ENCODE measurements at regions not wholly inside any gene's neighbourhood (a gene's known extent, or its start where the extent isn't known, plus 50 kb on each side); places are given as distances from the start of the nearest gene placed in this dataset.

- no peaks in the 10 kb centered on the region for H4K20me1 ChIP-seq (ENCODE audit: insufficient read depth, low read length)
- no peak overlapping the region for H3K4me3 ChIP-seq (ENCODE audit: insufficient read depth, low read length)
- no peaks in the 10 kb centered on the region for H3K79me2 ChIP-seq (ENCODE audit: insufficient read depth, low read length)
- no peaks in the 10 kb centered on the region for H3K27me3 ChIP-seq (ENCODE audit: insufficient read depth, low read length)
- H2AFZ ChIP-seq (ENCODE audit: low read length): peak overlapping the region; percentile 69
- H3K36me3 ChIP-seq (ENCODE audit: insufficient read depth, low read length): no peaks in the 10 kb centered on the region
- no peak for TF ChIP-seq CTCF (IDR thresholded peaks at IDR 0.05; ENCODE audit: extremely low read depth, low read depth, low read length)
- H3K4me1 ChIP-seq (ENCODE audit: insufficient read depth, low read length): peaks cover 24% of the 10 kb centered on the region
- H3K27ac ChIP-seq (ENCODE audit: low read depth, low read length): peak overlapping the region; percentile 56
- no peak overlapping the region for H3K4me2 ChIP-seq (ENCODE audit: insufficient read depth, low read length)
- peak; percentile 57 for DNase-seq (ENCODE audit: insufficient read length, low spot score, missing footprints)
- no peaks in the 10 kb centered on the region for H3K9me3 ChIP-seq (ENCODE audit: low read depth, low read length)
These were observed 169.1 kb downstream of the ZC3H11B start for GRCh38 chr1:219443763-219444162.

GRCh38 chr1:219442611-219443061, 170.3 kb downstream of the ZC3H11B start:
- TF ChIP-seq CTCF (IDR thresholded peaks at IDR 0.05; ENCODE audit: extremely low read depth, low read depth, low read length): no peak
- Histone ChIP-seq H3K27ac (ENCODE audit: low read depth, low read length) (peak overlapping the region; percentile 56), H3K79me2 (ENCODE audit: insufficient read depth, low read length) (no peaks in the 10 kb centered on the region), H3K9me3 (ENCODE audit: low read depth, low read length) (no peaks in the 10 kb centered on the region), H3K4me1 (ENCODE audit: insufficient read depth, low read length) (peaks cover 24% of the 10 kb centered on the region), H3K27me3 (ENCODE audit: insufficient read depth, low read length) (no peaks in the 10 kb centered on the region), H2AFZ (ENCODE audit: low read length) (no peak overlapping the region), H3K4me3 (ENCODE audit: insufficient read depth, low read length) (no peak overlapping the region), H3K4me2 (ENCODE audit: insufficient read depth, low read length) (peak overlapping the region; percentile 39), H4K20me1 (ENCODE audit: insufficient read depth, low read length) (no peaks in the 10 kb centered on the region), H3K36me3 (ENCODE audit: insufficient read depth, low read length) (no peaks in the 10 kb centered on the region)
- peak; percentile 31 for DNase-seq (ENCODE audit: insufficient read length, low spot score, missing footprints)

GRCh38 chr1:219441884-219442283, 171.0 kb downstream of the ZC3H11B start:
- no peaks in the 10 kb centered on the region for H4K20me1 ChIP-seq (ENCODE audit: insufficient read depth, low read length)
- H3K27ac ChIP-seq (ENCODE audit: low read depth, low read length): peak overlapping the region; percentile 56
- H3K36me3 ChIP-seq (ENCODE audit: insufficient read depth, low read length): no peaks in the 10 kb centered on the region
- DNase-seq (ENCODE audit: insufficient read length, low spot score, missing footprints): no peak
- no peak overlapping the region for H3K4me3 ChIP-seq (ENCODE audit: insufficient read depth, low read length)
- no peak for TF ChIP-seq CTCF (IDR thresholded peaks at IDR 0.05; ENCODE audit: extremely low read depth, low read depth, low read length)
- H3K27me3 ChIP-seq (ENCODE audit: insufficient read depth, low read length): no peaks in the 10 kb centered on the region
- H3K4me1 ChIP-seq (ENCODE audit: insufficient read depth, low read length): peaks cover 24% of the 10 kb centered on the region
- H2AFZ ChIP-seq (ENCODE audit: low read length): no peak overlapping the region
- H3K4me2 ChIP-seq (ENCODE audit: insufficient read depth, low read length): no peak overlapping the region
- no peaks in the 10 kb centered on the region for H3K79me2 ChIP-seq (ENCODE audit: insufficient read depth, low read length)
- H3K9me3 ChIP-seq (ENCODE audit: low read depth, low read length): no peaks in the 10 kb centered on the region

GRCh38 chr1:219439376-219439775, 173.5 kb downstream of the ZC3H11B start:
- Histone ChIP-seq H3K79me2 (ENCODE audit: insufficient read depth, low read length) (no peaks in the 10 kb centered on the region), H3K27ac (ENCODE audit: low read depth, low read length) (no peak overlapping the region), H2AFZ (ENCODE audit: low read length) (no peak overlapping the region), H3K27me3 (ENCODE audit: insufficient read depth, low read length) (no peaks in the 10 kb centered on the region), H4K20me1 (ENCODE audit: insufficient read depth, low read length) (no peaks in the 10 kb centered on the region), H3K4me2 (ENCODE audit: insufficient read depth, low read length) (no peak overlapping the region), H3K4me3 (ENCODE audit: insufficient read depth, low read length) (no peak overlapping the region), H3K4me1 (ENCODE audit: insufficient read depth, low read length) (peaks cover 21% of the 10 kb centered on the region), H3K36me3 (ENCODE audit: insufficient read depth, low read length) (no peaks in the 10 kb centered on the region), H3K9me3 (ENCODE audit: low read depth, low read length) (no peaks in the 10 kb centered on the region)
- DNase-seq (ENCODE audit: insufficient read length, low spot score, missing footprints): no peak
- no peak for TF ChIP-seq CTCF (IDR thresholded peaks at IDR 0.05; ENCODE audit: extremely low read depth, low read depth, low read length)
